NB4 (cell line): ENCODE measurements at regions not wholly inside any gene's neighbourhood (a gene's known extent, or its start where the extent isn't known, plus 50 kb on each side); places are given as distances from the start of the nearest gene placed in this dataset.
A peak's percentile ranks its signal among the peaks of the same experiment; 100 is the strongest.

Experiments used
- DNase-seq: peaks from one replicate; pipeline ENCODE4 v3.0.0; 2010; ENCODE audit warnings: low read depth
- H3K4me3 ChIP-seq: one replicate; pipeline ENCODE4 v1.5.1; 2011; ENCODE audit warnings: mild to moderate bottlenecking, low read depth, low read length, moderate library complexity
- CTCF ChIP-seq: IDR thresholded peaks from one replicate; pipeline ENCODE4 v1.5.1; 2012; ENCODE audit warnings: low read depth, low read length
- MAX ChIP-seq: IDR thresholded peaks from 2 replicates; pipeline ENCODE4 v1.6.1; 2011; ENCODE audit warnings: low read depth, low read length
- MYC ChIP-seq: IDR thresholded peaks from 2 replicates; pipeline ENCODE4 v1.6.1; 2011; ENCODE audit warnings: low read depth, low read length
- POLR2A ChIP-seq: IDR thresholded peaks from 2 replicates; pipeline ENCODE4 v1.6.1; 2011; ENCODE audit warnings: mild to moderate bottlenecking; ENCODE audit not compliant: insufficient read length; ENCODE audit errors: extremely low read depth

GRCh38 chr2:192357217-192357616 is 162.5 kb upstream of the TMEFF2 start:
- TF ChIP-seq MAX (no peak), POLR2A (no peak), CTCF (no peak), MYC (no peak)
- DNase-seq = peak; percentile 2
- H3K4me3 ChIP-seq = no peak overlapping the region

DNA sequence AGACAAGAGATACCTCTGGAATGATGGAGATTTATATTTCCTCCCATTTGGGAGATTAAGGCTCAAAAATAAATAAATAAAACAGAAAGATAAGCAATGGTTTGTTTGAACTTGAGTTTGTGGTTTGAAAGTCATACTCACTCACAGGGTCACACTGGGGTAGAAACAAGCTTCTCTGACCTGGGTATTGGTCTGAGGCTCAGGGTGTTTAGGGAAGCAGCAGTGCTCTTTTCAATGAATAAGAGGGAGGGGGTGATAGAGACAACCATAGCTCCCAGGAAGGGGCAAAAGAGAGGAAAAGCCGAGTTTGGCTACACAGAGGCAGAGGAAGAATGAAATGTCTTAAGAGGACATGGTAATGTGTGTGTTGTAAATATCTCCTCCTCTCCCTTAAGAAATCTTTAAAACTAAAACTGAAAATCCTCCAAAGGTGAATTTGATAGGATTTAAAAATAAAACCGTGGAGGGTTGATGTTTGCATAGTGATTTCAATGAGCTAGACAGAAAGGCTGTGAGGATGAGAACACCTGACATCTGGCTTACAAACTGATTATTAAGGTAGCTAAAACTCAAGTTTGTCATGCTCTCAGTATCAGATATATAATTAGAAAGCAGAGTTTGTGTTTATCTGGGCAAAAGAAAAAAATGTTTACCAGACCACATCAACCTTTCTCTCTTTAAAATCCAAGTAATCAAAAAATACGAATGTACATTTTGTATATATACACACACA is 159.9 kb upstream of the TMEFF2 start:
- TF ChIP-seq MYC (no peak), MAX (no peak), POLR2A (no peak), CTCF (no peak)
- H3K4me3 ChIP-seq = no peak overlapping the region
- DNase-seq = no peak

GRCh38 chr2:192347542-192347941 is 152.8 kb upstream of the TMEFF2 start:
- DNase-seq = no peak
- TF ChIP-seq MAX = no peak
- TF ChIP-seq POLR2A = no peak
- no peak for TF ChIP-seq CTCF
- TF ChIP-seq MYC = no peak

DNA sequence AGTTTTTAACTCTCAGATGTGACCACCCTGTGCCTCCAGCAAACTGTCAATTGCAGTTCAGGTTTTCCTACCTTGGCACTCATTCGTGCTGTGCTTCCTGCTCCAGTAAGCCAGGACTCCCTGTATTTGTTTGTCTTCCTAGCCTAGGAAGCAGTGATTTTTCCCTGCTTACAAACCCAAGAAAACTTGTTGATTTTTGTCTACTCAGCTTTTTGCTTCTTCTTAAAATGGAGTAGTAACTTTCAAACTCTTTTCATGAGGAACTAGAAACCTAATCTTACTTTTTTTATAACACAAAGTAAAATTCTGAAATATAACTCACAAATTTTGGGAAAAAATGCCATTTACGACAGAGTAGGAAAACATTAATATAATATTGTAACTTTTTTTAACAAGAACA is 150.6 kb upstream of the TMEFF2 start:
- TF ChIP-seq POLR2A = no peak
- TF ChIP-seq MYC = no peak
- TF ChIP-seq CTCF = no peak
- no peak for TF ChIP-seq MAX
- no peak overlapping the region for H3K4me3 ChIP-seq
- DNase-seq = no peak

More at GRCh38 chr2:192347542-192347941, 152.8 kb upstream of the TMEFF2 start:
- H3K4me3 ChIP-seq = no peak overlapping the region

DNA sequence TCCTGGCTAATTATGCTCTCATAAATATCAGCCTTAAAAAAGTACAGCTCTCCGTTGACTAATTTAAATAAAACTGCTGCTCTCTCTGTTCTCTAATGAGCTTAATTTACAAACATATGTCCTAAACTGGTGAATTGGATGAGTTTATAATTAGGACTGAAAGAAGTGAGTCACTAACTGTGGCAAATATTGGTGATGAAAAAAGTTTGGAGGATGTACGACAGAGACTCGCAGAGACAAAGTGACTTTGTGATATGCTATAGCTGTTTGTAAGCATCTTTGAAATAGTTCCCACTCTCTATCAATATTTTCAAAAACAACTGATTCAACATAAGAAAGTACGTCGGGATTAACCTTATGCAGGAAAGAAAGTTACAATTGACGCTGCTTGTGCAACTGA is 138.9 kb upstream of the TMEFF2 start:
- TF ChIP-seq POLR2A (no peak), MAX (no peak), MYC (no peak), CTCF (no peak)
- DNase-seq = no peak
- H3K4me3 ChIP-seq = no peak overlapping the region

GRCh38 chr2:192328297-192328696 is 133.6 kb upstream of the TMEFF2 start:
- no peak overlapping the region for H3K4me3 ChIP-seq
- no peak for TF ChIP-seq POLR2A
- no peak for TF ChIP-seq MAX
- TF ChIP-seq CTCF = no peak
- no peak for TF ChIP-seq MYC
- no peak for DNase-seq
